ENCODE measurements at regions not wholly inside any gene's neighbourhood (a gene's known extent, or its start where the extent isn't known, plus 50 kb on each side); places are given as distances from the start of the nearest gene placed in this dataset.

DNA sequence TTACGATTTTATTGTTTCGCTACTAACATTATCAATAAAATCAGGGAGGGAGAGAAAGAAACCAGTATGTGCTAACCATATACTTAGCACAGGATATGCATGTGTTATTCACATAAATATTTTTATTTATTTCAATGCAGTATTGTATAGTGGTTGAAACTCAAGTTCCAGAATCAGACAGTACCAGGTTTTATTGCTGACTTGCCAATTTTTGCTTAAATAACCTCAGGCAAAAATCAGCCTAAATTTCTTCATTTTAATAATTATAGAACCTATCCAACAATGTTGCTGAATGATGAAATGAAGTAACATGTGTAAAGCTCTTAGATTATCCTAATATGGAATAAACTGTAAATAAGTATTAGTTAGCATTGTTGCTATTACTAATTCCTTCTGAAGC, 61.4 kb upstream of the LRRC7 start:
- H3K36me3 ChIP-seq: no peaks in the 10 kb centered on the region
- H3K4me1 ChIP-seq: no peaks in the 10 kb centered on the region
- no peaks in the 10 kb centered on the region for H3K27me3 ChIP-seq
- H3K27ac ChIP-seq: no peak overlapping the region
- H3K4me3 ChIP-seq: no peak overlapping the region
- DNase-seq: no peak
- TF ChIP-seq, protein P1, sequence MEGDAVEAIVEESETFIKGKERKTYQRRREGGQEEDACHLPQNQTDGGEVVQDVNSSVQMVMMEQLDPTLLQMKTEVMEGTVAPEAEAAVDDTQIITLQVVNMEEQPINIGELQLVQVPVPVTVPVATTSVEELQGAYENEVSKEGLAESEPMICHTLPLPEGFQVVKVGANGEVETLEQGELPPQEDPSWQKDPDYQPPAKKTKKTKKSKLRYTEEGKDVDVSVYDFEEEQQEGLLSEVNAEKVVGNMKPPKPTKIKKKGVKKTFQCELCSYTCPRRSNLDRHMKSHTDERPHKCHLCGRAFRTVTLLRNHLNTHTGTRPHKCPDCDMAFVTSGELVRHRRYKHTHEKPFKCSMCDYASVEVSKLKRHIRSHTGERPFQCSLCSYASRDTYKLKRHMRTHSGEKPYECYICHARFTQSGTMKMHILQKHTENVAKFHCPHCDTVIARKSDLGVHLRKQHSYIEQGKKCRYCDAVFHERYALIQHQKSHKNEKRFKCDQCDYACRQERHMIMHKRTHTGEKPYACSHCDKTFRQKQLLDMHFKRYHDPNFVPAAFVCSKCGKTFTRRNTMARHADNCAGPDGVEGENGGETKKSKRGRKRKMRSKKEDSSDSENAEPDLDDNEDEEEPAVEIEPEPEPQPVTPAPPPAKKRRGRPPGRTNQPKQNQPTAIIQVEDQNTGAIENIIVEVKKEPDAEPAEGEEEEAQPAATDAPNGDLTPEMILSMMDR (IDR thresholded peaks at IDR 0.05): no peak
- no peak for TF ChIP-seq POLR2A (IDR thresholded peaks at IDR 0.05)
- no peaks in the 10 kb centered on the region for H3K9me3 ChIP-seq

DNA sequence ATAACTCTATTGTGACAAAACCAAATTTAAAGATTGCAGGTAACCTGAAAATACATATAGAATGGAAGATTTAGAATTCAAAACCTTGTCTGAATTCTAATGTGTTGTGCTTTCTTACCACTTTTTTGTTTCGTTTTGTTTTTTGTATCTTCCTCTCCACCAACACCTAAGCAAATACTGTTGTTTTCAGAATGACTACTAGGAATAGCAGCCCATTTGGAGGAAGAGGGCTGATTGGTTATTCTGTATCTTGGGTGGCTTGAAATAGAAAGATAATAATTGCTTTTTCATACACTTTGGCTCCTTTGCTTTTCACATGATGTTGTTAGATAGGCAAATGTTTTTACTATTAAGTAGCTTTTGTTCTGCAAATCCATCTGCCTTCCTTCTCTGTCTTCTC, 61.0 kb upstream of the LRRC7 start:
- no peaks in the 10 kb centered on the region for H3K9me3 ChIP-seq
- no peak for TF ChIP-seq POLR2A (IDR thresholded peaks at IDR 0.05)
- TF ChIP-seq, protein P1 (IDR thresholded peaks at IDR 0.05): no peak
- no peaks in the 10 kb centered on the region for H3K36me3 ChIP-seq
- H3K27me3 ChIP-seq: no peaks in the 10 kb centered on the region
- no peak overlapping the region for H3K4me3 ChIP-seq
- DNase-seq: no peak
- no peak overlapping the region for H3K27ac ChIP-seq
- H3K4me1 ChIP-seq: no peaks in the 10 kb centered on the region

DNA sequence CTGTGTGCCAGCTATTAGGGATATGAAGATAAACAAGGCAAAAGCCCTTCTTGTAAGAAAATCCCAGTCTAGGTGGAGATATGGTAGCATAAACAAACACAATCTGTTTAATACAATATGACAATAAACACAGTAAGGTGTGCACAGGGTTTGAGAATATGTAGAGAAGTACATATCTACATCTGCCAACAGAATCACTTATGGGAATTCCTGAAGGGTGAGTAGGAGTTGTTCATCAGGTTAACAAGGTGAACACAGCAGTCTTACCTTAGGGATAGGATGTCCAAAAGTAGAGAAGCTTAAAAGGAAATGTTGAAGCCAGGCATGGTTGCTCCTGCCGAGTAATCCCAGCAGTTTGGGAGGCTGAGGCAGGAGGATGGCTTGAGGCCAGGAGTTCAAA, 57.7 kb upstream of the LRRC7 start:
- Histone ChIP-seq H3K4me1 (no peaks in the 10 kb centered on the region), H3K27me3 (no peaks in the 10 kb centered on the region), H3K36me3 (no peaks in the 10 kb centered on the region), H3K27ac (no peak overlapping the region), H3K9me3 (no peaks in the 10 kb centered on the region), H3K4me3 (no peak overlapping the region)
- TF ChIP-seq, protein P1 (IDR thresholded peaks at IDR 0.05): no peak
- TF ChIP-seq POLR2A (IDR thresholded peaks at IDR 0.05): no peak
- no peak for DNase-seq

DNA sequence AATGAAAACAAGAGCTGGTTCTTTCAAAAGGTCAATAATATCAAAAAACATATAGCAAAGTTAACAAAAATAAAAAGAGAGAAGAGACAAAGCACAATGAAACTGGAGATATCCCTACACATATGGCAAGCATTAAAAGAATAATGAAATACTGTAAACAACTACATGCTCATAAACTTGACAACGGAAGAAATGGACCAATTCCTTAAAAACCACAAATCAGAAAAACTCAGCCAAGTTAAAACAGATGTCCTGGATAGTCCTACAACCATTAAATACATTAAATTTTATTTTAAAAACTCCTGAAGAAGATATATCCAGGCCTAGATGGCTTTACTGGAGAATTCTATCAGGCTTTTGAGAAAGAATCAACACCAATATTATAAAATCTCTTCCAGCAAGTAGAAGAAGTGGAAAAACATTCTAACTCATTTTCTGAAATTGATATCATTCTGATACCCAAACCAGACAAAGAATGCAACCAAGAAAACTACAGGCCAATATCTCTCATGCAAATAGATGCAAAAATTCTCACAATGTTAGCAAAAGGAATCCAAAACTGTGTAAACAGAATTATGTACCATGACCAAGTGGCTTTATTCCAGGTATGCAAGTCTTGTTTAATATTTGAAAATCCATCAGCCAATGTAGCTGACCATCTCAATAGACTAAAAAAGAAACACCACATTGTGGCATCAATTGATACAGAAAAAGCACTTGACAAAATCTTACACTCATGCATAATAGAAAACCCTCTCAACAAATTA, 56.1 kb upstream of the LRRC7 start:
- TF ChIP-seq POLR2A (IDR thresholded peaks at IDR 0.05): no peak
- TF ChIP-seq, protein P1 (IDR thresholded peaks at IDR 0.05): no peak
- H3K36me3 ChIP-seq: no peaks in the 10 kb centered on the region

DNA sequence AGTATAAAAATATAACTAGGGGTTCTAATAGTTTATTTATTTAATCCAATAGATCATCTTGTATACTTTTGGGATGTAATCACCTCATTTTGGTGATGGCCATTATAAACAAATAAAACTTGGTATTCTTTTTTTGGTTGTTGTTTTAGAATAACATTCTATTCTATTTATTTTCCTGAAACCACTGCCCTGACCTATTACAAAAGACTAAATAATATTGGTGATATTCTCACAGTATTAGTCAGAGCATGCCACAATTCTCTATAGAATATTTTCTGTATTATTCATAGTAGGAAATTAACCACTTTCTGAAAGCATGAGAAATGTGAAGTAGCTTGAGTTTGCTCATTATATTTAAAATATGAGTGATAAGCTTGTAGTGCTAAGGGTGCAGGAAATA, 54.1 kb upstream of the LRRC7 start:
- TF ChIP-seq, protein P1 (IDR thresholded peaks at IDR 0.05): no peak
- TF ChIP-seq POLR2A (IDR thresholded peaks at IDR 0.05): no peak
- no peaks in the 10 kb centered on the region for H3K27me3 ChIP-seq
- H3K9me3 ChIP-seq: no peaks in the 10 kb centered on the region
- H3K36me3 ChIP-seq: no peaks in the 10 kb centered on the region
- H3K27ac ChIP-seq: no peak overlapping the region
- DNase-seq: no peak
- no peak overlapping the region for H3K4me3 ChIP-seq
- H3K4me1 ChIP-seq: no peaks in the 10 kb centered on the region

More for the DNA sequence above, 56.1 kb upstream of the LRRC7 start:
- H3K9me3 ChIP-seq: no peaks in the 10 kb centered on the region
- H3K27me3 ChIP-seq: no peaks in the 10 kb centered on the region
- no peak overlapping the region for H3K27ac ChIP-seq
- DNase-seq: no peak
- H3K4me1 ChIP-seq: no peaks in the 10 kb centered on the region
- H3K4me3 ChIP-seq: no peak overlapping the region
